Heart left ventricle (tissue), 16 donors: ENCODE measurements at regions not wholly inside any gene's neighbourhood (a gene's known extent, or its start where the extent isn't known, plus 50 kb on each side); places are given as distances from the start of the nearest gene placed in this dataset.

Source experiments
- ATAC-seq, 4 donors: fragments of 200-7000 bp; cut with Tn5 transposase; one replicate each; pipeline ENCODE4 v1.9.1; 2020 to 2022; ENCODE audit warnings: moderate library complexity in 4 of 4, mild to moderate bottlenecking in 3 of 4, moderate number of reproducible peaks in 1 of 4
- DNase-seq, 5 donors: peaks; one replicate each; pipeline ENCODE4 v3.0.0-alpha.2; 2020
- H3K27ac ChIP-seq, 12 donors: fragments of 200-600 bp; sonication (generic) in 4 of 12; one replicate each; pipeline versions ENCODE4 v1.5.0 to v1.8.0; 2016 to 2022; ENCODE audit warnings: mild to moderate bottlenecking in 2 of 12
- H3K27me3 ChIP-seq, 9 donors: fragments of 200-600 bp; sonication (generic) in 2 of 9; one replicate each; pipeline versions ENCODE4 v1.5.1 to v1.8.0; 2016 to 2022; ENCODE audit warnings: mild to moderate bottlenecking in 3 of 9
- H3K36me3 ChIP-seq, 9 donors: fragments of 200-600 bp; sonication (generic) in 2 of 9; one replicate each; pipeline versions ENCODE4 v1.5.0 to v1.8.0; 2018 to 2022; ENCODE audit warnings: mild to moderate bottlenecking in 2 of 9
- H3K4me1 ChIP-seq, 12 donors: fragments of 200-600 bp; sonication (generic) in 4 of 12; one replicate each; pipeline versions ENCODE4 v1.5.0 to v1.8.0; 2016 to 2022; ENCODE audit warnings: mild to moderate bottlenecking in 3 of 12
- H3K4me3 ChIP-seq, 12 donors: fragments of 200-600 bp; sonication (generic) in 4 of 12; one replicate each; pipeline versions ENCODE4 v1.5.0 to v1.8.0; 2017 to 2022; ENCODE audit warnings: mild to moderate bottlenecking in 9 of 12, moderate library complexity in 4 of 12
- H3K9me3 ChIP-seq, 12 donors: fragments of 200-600 bp; sonication (generic) in 4 of 12; one replicate each; pipeline versions ENCODE4 v1.5.0 to v1.8.0; 2016 to 2022; ENCODE audit warnings: mild to moderate bottlenecking in 1 of 12
- POLR2A ChIP-seq, 2 donors: fragments of 450-650 bp; IDR thresholded peaks; one replicate each; pipeline ENCODE4 v1.6.1; 2017; ENCODE audit warnings: antibody characterized with exemption in 2 of 2, mild to moderate bottlenecking in 2 of 2, moderate library complexity in 2 of 2
- WGBS, 4 donors: extraction: QIAGEN DNeasy Blood & Tissue Kit in 2 of 4; methylation state at CpG; one replicate each; pipeline versions ENCODE4 v1.1.5 to v1.1.7; 2013 to 2018; 5-methylcytosine and 5-hydroxymethylcytosine counted together
- intact Hi-C, 10 donors: fragments of 100-400 bp; cut with DNase I; formaldehyde crosslinking; loops; one replicate each; pipeline versions ENCODE4 v1.11.1 to v1.14.2; 2022
- TF ChIP-seq, protein P1 (sequence below), 12 donors: fragments of 200-600 bp; sonication (generic) in 4 of 12; IDR thresholded peaks; one replicate each; pipeline versions ENCODE4 v1.5.0 to v1.8.0; 2018 to 2022; ENCODE audit warnings: antibody characterized with exemption in 12 of 12, mild to moderate bottlenecking in 5 of 12
- donor health status: ischemic (EF 13 %, LVEDD 7.1; RV severe dilation, severe dysfunction).
- donor health status: healthy with polysubstance abuse.
- donor health status: DM: no; HTN: yes; CAD: no.
- donor health status: DM: no; HTN: no; CAD: no.
- donor health status: ischemic (EF 25% LVEDD 6.9; RV normal size, moderate dysfunction).
- donor health status: ischemic (EF 25% LVEDD 5.7; RV mildly dilated, moderate dysfunction).
- donor health status: healthy.
- donor health status: DM: yes; HTN: yes; CAD: no.
- donor health status: ischemic (EF 35%, LVEDD 5.7; RV mildly dilated, moderate dysfunction).
- donor health status: nonischemic (EF 11% LVEDD 7.7; RV severe dilation, severe dysfunction).
- donor health status: DM: yes; HTN: yes; CAD: no.
- donor health status: PGD.
- donor health status: ischemic (EF 29% LVEDD 5.4; RV normal size, mild dysfunction).
- donor health status: nonischemic (EF 23%, LVEDD 6.1; RV moderate dilation, normal function).

DNA sequence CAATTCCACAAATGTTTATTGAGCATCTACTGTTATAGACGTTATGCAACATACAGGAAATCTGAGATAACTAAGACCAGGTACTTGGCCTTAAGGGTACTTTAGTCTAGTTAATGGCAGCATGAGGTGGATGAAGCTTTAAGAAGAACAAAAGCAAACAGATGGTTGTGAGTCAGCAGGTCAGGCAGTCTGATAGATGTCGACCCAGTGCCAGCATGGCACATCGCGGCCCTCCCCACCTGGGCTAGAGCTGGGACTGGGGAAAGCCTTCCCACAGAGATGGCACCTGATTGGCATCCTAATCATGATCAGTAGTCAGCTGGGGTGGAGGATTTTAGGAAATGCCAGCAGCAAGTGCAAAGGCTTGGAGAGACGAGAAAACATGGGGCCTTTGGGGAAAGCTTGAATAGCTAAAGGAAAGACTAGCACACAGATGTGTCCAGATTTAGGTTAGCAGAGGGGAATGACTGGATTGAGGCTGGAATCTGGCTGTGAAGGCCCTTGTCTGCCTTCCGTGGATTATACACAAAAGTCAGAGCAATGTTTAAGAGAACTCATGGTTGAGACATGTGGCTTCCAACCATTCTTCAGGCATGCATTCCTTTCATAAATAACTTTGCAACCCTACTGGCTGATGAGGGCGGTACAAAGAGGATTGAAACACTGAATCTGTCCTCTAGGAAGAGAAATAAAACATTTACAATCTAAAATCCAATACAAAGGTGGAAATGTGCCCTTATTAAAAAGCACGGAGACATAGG lies 395.4 kb upstream of the WWC1 start:
- Histone ChIP-seq H3K27me3 (peaks cover 0 to under 1% (median 0%) of the 10 kb centered on the region in 9 donors), H3K27ac (no peak overlapping the region), H3K4me3 (no peak overlapping the region), H3K36me3 (no peaks in the 10 kb centered on the region), H3K9me3 (no peaks in the 10 kb centered on the region), H3K4me1 (peaks cover 0 to 18% (median 2%) of the 10 kb centered on the region in 12 donors)
- WGBS, 4 donors: 79 to 88% (median 85%) methylated on average over 8 of the region's 8 CpGs
- ATAC-seq (no peak), DNase-seq (no peak)
- no peak for TF ChIP-seq POLR2A (IDR thresholded peaks at IDR 0.05)
- TF ChIP-seq, protein P1, sequence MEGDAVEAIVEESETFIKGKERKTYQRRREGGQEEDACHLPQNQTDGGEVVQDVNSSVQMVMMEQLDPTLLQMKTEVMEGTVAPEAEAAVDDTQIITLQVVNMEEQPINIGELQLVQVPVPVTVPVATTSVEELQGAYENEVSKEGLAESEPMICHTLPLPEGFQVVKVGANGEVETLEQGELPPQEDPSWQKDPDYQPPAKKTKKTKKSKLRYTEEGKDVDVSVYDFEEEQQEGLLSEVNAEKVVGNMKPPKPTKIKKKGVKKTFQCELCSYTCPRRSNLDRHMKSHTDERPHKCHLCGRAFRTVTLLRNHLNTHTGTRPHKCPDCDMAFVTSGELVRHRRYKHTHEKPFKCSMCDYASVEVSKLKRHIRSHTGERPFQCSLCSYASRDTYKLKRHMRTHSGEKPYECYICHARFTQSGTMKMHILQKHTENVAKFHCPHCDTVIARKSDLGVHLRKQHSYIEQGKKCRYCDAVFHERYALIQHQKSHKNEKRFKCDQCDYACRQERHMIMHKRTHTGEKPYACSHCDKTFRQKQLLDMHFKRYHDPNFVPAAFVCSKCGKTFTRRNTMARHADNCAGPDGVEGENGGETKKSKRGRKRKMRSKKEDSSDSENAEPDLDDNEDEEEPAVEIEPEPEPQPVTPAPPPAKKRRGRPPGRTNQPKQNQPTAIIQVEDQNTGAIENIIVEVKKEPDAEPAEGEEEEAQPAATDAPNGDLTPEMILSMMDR (IDR thresholded peaks at IDR 0.05): no peak
- intact Hi-C loops: no loop called here

GRCh38 chr5:167896814-167897213 lies 394.6 kb upstream of the WWC1 start:
- H3K4me3 ChIP-seq: no peak overlapping the region
- no peaks in the 10 kb centered on the region for H3K36me3 ChIP-seq
- no peak for DNase-seq
- H3K4me1 ChIP-seq: peaks cover 0 to 17% (median under 1%) of the 10 kb centered on the region in 12 donors
- 88% methylated on average over 10 of the region's 10 CpGs for WGBS, 4 donors
- intact Hi-C loops: no loop called here
- TF ChIP-seq, protein P1 (IDR thresholded peaks at IDR 0.05): no peak
- TF ChIP-seq POLR2A (IDR thresholded peaks at IDR 0.05): no peak
- no peaks in the 10 kb centered on the region for H3K9me3 ChIP-seq
- H3K27me3 ChIP-seq: peaks cover 0 to 5% (median 0%) of the 10 kb centered on the region in 9 donors
- no peak for ATAC-seq
- no peak overlapping the region for H3K27ac ChIP-seq

- no peaks in the 10 kb centered on the region for H3K9me3 ChIP-seq
- WGBS, 4 donors: 83 to 94% (median 90%) methylated on average over 1 of the region's 1 CpG
- H3K27ac ChIP-seq: no peak overlapping the region
- no peaks in the 10 kb centered on the region for H3K36me3 ChIP-seq
- intact Hi-C loops: no loop called here
- peaks cover 0 to 9% (median 0%) of the 10 kb centered on the region in 9 donors for H3K27me3 ChIP-seq
- no peak for DNase-seq
- TF ChIP-seq, protein P1 (IDR thresholded peaks at IDR 0.05): no peak
- no peak for TF ChIP-seq POLR2A (IDR thresholded peaks at IDR 0.05)
- H3K4me3 ChIP-seq: no peak overlapping the region
- H3K4me1 ChIP-seq: peaks cover 0 to 11% (median 0%) of the 10 kb centered on the region in 12 donors
- no peak for ATAC-seq
Observed at GRCh38 chr5:167897371-167897770, 394.1 kb upstream of the WWC1 start.

- intact Hi-C loops: no loop called here
- WGBS, 4 donors: 67 to 77% (median 74%) methylated on average over 6 of the region's 6 CpGs
- TF ChIP-seq, protein P1 (IDR thresholded peaks at IDR 0.05): no peak
- no peak for TF ChIP-seq POLR2A (IDR thresholded peaks at IDR 0.05)
- ATAC-seq (no peak), DNase-seq (no peak)
- H3K4me1 ChIP-seq: peaks cover 0 to 3% (median 0%) of the 10 kb centered on the region in 12 donors
- no peak overlapping the region for H3K27ac ChIP-seq
- H3K4me3 ChIP-seq: no peak overlapping the region
- H3K36me3 ChIP-seq: no peaks in the 10 kb centered on the region
- no peaks in the 10 kb centered on the region for H3K9me3 ChIP-seq
- H3K27me3 ChIP-seq: peaks cover 0 to 13% (median 0%) of the 10 kb centered on the region in 9 donors
Observed at GRCh38 chr5:167898361-167899042, 392.9 kb upstream of the WWC1 start.
